ENCODE measurements at regions not wholly inside any gene's neighbourhood (a gene's known extent, or its start where the extent isn't known, plus 50 kb on each side); places are given as distances from the start of the nearest gene placed in this dataset.

- H3K79me2 ChIP-seq (ENCODE audit: insufficient read depth, low read length): no peaks in the 10 kb centered on the region
- no peak overlapping the region for H4K8ac ChIP-seq (replicated peaks; ENCODE audit: insufficient read length, low read depth, low read length)
- no peak overlapping the region for H3K27ac Mint-ChIP-seq
- H2BK15ac ChIP-seq (ENCODE audit: low read depth, low read length): no peak overlapping the region
- H3K9me3 ChIP-seq (ENCODE audit: control insufficient read depth, low read depth, low read length): no peaks in the 10 kb centered on the region
- no peaks in the 10 kb centered on the region for H3K79me1 ChIP-seq (ENCODE audit: insufficient read depth, low read depth, low read length, poor library complexity, severe bottlenecking)
- H3T11ph ChIP-seq (ENCODE audit: low read length): no peak overlapping the region
- no peaks in the 10 kb centered on the region for H3K27me3 ChIP-seq (ENCODE audit: insufficient read depth, low read length)
- H3K18ac ChIP-seq (ENCODE audit: insufficient read length, low read depth, low read length): no peak overlapping the region
- H3K4me1 ChIP-seq (ENCODE audit: insufficient read depth, low read length): peaks cover 8% of the 10 kb centered on the region; the same call in 1 of the 2 replicates
- no peak overlapping the region for H3K4ac ChIP-seq (ENCODE audit: low read depth, low read length)
- peaks cover 42 to 45% of the 10 kb centered on the region in 2 experiments for H3K4me1 Mint-ChIP-seq
- DNase-seq: no peak
- no peak overlapping the region for H2AK5ac ChIP-seq (ENCODE audit: insufficient read length, low read length)
- TF ChIP-seq, protein P1, sequence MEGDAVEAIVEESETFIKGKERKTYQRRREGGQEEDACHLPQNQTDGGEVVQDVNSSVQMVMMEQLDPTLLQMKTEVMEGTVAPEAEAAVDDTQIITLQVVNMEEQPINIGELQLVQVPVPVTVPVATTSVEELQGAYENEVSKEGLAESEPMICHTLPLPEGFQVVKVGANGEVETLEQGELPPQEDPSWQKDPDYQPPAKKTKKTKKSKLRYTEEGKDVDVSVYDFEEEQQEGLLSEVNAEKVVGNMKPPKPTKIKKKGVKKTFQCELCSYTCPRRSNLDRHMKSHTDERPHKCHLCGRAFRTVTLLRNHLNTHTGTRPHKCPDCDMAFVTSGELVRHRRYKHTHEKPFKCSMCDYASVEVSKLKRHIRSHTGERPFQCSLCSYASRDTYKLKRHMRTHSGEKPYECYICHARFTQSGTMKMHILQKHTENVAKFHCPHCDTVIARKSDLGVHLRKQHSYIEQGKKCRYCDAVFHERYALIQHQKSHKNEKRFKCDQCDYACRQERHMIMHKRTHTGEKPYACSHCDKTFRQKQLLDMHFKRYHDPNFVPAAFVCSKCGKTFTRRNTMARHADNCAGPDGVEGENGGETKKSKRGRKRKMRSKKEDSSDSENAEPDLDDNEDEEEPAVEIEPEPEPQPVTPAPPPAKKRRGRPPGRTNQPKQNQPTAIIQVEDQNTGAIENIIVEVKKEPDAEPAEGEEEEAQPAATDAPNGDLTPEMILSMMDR (conservative IDR thresholded peaks at IDR 0.05): no peak
- no peak overlapping the region for H3K4me2 ChIP-seq (ENCODE audit: insufficient read depth, insufficient read length, low read length)
- no peak overlapping the region for H3K14ac ChIP-seq (ENCODE audit: insufficient read depth, low read length)
- no peaks in the 10 kb centered on the region for H3K27me3 Mint-ChIP-seq (ENCODE audit: low read depth)
- no peak overlapping the region for H4K91ac ChIP-seq (ENCODE audit: insufficient read length, low read depth, low read length)
- H2BK20ac ChIP-seq (ENCODE audit: low read depth, low read length, poor library complexity, severe bottlenecking): no peak overlapping the region
- H2AFZ ChIP-seq (ENCODE audit: low read length): no peak overlapping the region
- H3K23me2 ChIP-seq (ENCODE audit: insufficient read length, low read depth, low read length, poor library complexity, severe bottlenecking): no peaks in the 10 kb centered on the region
- no peak overlapping the region for H2BK12ac ChIP-seq (ENCODE audit: insufficient read length, low read depth, low read length)
- peaks cover 7 to 10% of the 10 kb centered on the region in 2 experiments for H3K9me3 Mint-ChIP-seq
- H4K20me1 ChIP-seq (ENCODE audit: control insufficient read depth, insufficient read depth, insufficient read length): no peaks in the 10 kb centered on the region
- no peak overlapping the region for H2BK5ac ChIP-seq (ENCODE audit: insufficient read length, low read length)
- no peak overlapping the region for H3K56ac ChIP-seq (ENCODE audit: insufficient read length, low read depth, low read length)
- H3K36me3 Mint-ChIP-seq (ENCODE audit: insufficient read depth in 1 of 3, low read depth in 3 of 3): peaks cover 6 to 9% (median 8%) of the 10 kb centered on the region in 3 experiments; a peak in 6 of 7 replicates
- no peak overlapping the region for H3K27ac ChIP-seq (ENCODE audit: insufficient read length, low read depth, low read length)
- H3K9ac ChIP-seq (ENCODE audit: extremely low read depth, insufficient read length, low read length): no peak overlapping the region
- no peak overlapping the region for H2BK120ac ChIP-seq (ENCODE audit: low read depth, low read length, poor library complexity, severe bottlenecking)
- H3K4me3 Mint-ChIP-seq: no peak overlapping the region
- no peak overlapping the region for H4K5ac ChIP-seq (ENCODE audit: insufficient read length, low read depth, low read length)
- H3K23ac ChIP-seq (ENCODE audit: insufficient read length, low read depth, low read length): no peak overlapping the region
Measured at GRCh38 chr5:115732026-115732425, 84.4 kb downstream of the CDO1 start.

All from H9 (cell line).